ENCODE measurements at regions not wholly inside any gene's neighbourhood (a gene's known extent, or its start where the extent isn't known, plus 50 kb on each side); places are given as distances from the start of the nearest gene placed in this dataset.

DNA sequence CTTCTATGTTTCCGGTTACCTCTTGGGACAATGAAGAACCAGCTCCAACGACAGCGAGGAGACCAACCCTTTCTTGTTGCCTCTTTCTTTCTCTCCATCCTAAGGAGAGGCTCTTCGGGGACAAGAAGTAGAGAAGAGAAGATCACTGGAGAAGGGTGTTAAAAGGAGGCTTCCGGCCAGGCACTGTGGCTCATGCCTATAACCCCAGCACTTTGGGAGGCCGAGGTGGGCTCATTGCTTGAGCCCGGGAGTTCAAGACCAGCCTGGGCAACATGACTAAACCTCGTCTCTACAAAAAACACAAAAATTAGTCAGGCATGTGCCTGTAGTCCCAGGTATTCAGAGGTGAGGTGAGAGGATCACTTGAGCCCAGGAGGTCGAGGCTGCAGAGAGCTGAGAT is 90.8 kb upstream of the TNFAIP3 start:
- Histone ChIP-seq H4K20me1 (ENCODE audit: control insufficient read depth, insufficient read depth) (no peaks in the 10 kb centered on the region), H3K27ac (ENCODE audit: control insufficient read depth, insufficient read depth) (no peak overlapping the region), H3K36me3 (ENCODE audit: control insufficient read depth in 2 of 2, insufficient read depth in 2 of 2, low read length in 1 of 2) (no peaks in the 10 kb centered on the region), H2AFZ (ENCODE audit: control insufficient read depth, low read depth, low read length) (no peak overlapping the region), H3K4me2 (ENCODE audit: control insufficient read depth, insufficient read depth) (no peak overlapping the region), H3K4me3 (no peak overlapping the region), H3K79me2 (ENCODE audit: control insufficient read depth, insufficient read depth, low read length) (no peaks in the 10 kb centered on the region), H3K9me3 (replicated peaks; ENCODE audit: control insufficient read depth, insufficient read depth, low read length) (no peaks in the 10 kb centered on the region), H3K4me1 (ENCODE audit: control insufficient read depth, insufficient read depth, low read length) (no peaks in the 10 kb centered on the region), H3K27me3 (replicated peaks in 1 of 2; ENCODE audit: control insufficient read depth in 2 of 2, insufficient read depth in 2 of 2, low read length in 1 of 2) (no peaks in the 10 kb centered on the region), H3K9ac (ENCODE audit: control insufficient read depth, insufficient read depth, low read length) (no peak overlapping the region)
- ATAC-seq (no peak), FAIRE-seq (no peak), DNase-seq (ENCODE audit: low read depth, low spot score) (no peak)
- in situ Hi-C loops (cut with MboI): no loop called here
- ChIA-PET RAD21 (ENCODE audit: unreplicated experiment) (no interaction called here), POLR2A (no interaction called here), CTCF (no interaction called here), SMC1A (ENCODE audit: uncharacterized antibody, unreplicated experiment) (interaction anchor here (1.2 to 5.5 kb wide), 2 partner anchors 12 to 61 kb away, joined by 3 to 25 read pairs; no protein-coding TSS in a partner anchor)
- intact Hi-C loops (cut with micrococcal nuclease; ENCODE audit: unreplicated experiment): no loop called here
- TF ChIP-seq RUNX3 (IDR thresholded peaks at IDR 0.05; ENCODE audit: low read length): no peak
- no peak for TF ChIP-seq NRF1 (conservative IDR thresholded peaks at IDR 0.05; ENCODE audit: low read depth, low read length)
- TF ChIP-seq, protein P1, sequence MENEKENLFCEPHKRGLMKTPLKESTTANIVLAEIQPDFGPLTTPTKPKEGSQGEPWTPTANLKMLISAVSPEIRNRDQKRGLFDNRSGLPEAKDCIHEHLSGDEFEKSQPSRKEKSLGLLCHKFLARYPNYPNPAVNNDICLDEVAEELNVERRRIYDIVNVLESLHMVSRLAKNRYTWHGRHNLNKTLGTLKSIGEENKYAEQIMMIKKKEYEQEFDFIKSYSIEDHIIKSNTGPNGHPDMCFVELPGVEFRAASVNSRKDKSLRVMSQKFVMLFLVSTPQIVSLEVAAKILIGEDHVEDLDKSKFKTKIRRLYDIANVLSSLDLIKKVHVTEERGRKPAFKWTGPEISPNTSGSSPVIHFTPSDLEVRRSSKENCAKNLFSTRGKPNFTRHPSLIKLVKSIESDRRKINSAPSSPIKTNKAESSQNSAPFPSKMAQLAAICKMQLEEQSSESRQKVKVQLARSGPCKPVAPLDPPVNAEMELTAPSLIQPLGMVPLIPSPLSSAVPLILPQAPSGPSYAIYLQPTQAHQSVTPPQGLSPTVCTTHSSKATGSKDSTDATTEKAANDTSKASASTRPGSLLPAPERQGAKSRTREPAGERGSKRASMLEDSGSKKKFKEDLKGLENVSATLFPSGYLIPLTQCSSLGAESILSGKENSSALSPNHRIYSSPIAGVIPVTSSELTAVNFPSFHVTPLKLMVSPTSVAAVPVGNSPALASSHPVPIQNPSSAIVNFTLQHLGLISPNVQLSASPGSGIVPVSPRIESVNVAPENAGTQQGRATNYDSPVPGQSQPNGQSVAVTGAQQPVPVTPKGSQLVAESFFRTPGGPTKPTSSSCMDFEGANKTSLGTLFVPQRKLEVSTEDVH (IDR thresholded peaks at IDR 0.05; ENCODE audit: low read depth, partially characterized antibody): no peak
- no peak for TF ChIP-seq NR2C1 (IDR thresholded peaks at IDR 0.05)
- no peak for TF ChIP-seq PML (IDR thresholded peaks at IDR 0.05; ENCODE audit: low read length)
- TF ChIP-seq IRF4 (IDR thresholded peaks at IDR 0.05; ENCODE audit: low read depth, low read length): no peak
- no peak for TF ChIP-seq KLF5 (IDR thresholded peaks at IDR 0.05; ENCODE audit: partially characterized antibody)
- TF ChIP-seq BACH1 (IDR thresholded peaks at IDR 0.05; ENCODE audit: borderline replicate concordance): no peak
- TF ChIP-seq, protein P2, sequence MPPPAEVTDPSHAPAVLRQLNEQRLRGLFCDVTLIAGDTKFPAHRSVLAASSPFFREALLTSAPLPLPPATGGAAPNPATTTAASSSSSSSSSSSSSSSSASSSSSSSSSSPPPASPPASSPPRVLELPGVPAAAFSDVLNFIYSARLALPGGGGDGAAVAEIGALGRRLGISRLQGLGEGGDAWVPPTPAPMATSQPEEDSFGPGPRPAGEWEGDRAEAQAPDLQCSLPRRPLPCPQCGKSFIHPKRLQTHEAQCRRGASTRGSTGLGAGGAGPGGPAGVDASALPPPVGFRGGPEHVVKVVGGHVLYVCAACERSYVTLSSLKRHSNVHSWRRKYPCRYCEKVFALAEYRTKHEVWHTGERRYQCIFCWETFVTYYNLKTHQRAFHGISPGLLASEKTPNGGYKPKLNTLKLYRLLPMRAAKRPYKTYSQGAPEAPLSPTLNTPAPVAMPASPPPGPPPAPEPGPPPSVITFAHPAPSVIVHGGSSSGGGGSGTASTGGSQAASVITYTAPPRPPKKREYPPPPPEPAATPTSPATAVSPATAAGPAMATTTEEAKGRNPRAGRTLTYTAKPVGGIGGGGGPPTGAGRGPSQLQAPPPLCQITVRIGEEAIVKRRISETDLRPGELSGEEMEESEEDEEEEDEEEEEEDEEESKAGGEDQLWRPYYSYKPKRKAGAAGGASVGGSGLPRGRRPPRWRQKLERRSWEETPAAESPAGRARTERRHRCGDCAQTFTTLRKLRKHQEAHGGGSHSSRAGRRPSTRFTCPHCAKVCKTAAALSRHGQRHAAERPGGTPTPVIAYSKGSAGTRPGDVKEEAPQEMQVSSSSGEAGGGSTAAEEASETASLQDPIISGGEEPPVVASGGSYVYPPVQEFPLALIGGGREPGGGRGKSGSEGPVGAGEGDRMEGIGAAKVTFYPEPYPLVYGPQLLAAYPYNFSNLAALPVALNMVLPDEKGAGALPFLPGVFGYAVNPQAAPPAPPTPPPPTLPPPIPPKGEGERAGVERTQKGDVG (CRISPR knock-in tag; IDR thresholded peaks at IDR 0.05): no peak
- no peak for TF ChIP-seq TCF7 (IDR thresholded peaks at IDR 0.05; ENCODE audit: borderline replicate concordance)
- no peak for TF ChIP-seq RFX5 (IDR thresholded peaks at IDR 0.05; ENCODE audit: low read depth, low read length)
- TF ChIP-seq PAX8 (IDR thresholded peaks at IDR 0.05): no peak
- no peak for TF ChIP-seq ZNF217 (IDR thresholded peaks at IDR 0.05)
- TF ChIP-seq TCF12 (IDR thresholded peaks at IDR 0.05; ENCODE audit: low read depth, low read length): no peak
- BruUV-seq (replicated peaks): no TSS peak
- 80% methylated on average over 9 of the region's 9 CpGs for WGBS (ENCODE audit: insufficient coverage, insufficient replicate concordance, low lambda C conversion rate, missing lambda C conversion rate)
